Mesenchymal stem cell (in vitro differentiated cells and primary cell): ENCODE measurements at regions not wholly inside any gene's neighbourhood (a gene's known extent, or its start where the extent isn't known, plus 50 kb on each side); places are given as distances from the start of the nearest gene placed in this dataset.
A peak's percentile ranks its signal among the peaks of the same experiment; 100 is the strongest.

ENCODE experiments used
- DNase-seq: peaks from one replicate; pipeline ENCODE4 v3.0.0-alpha.2; 2013
- H2AFZ ChIP-seq: one replicate; pipeline ENCODE4 v1.6.1; 2013; ENCODE audit warnings: low read depth, mild to moderate bottlenecking, control low read depth, inconsistent platforms, low read length, moderate library complexity
- H2AK5ac ChIP-seq: 2 replicates; pipeline ENCODE4 v1.6.1; 2013; ENCODE audit warnings: low read length, moderate library complexity, mild to moderate bottlenecking, inconsistent platforms; ENCODE audit not compliant: severe bottlenecking
- H2BK120ac ChIP-seq: one replicate; pipeline ENCODE4 v1.6.1; 2013; ENCODE audit warnings: low read depth, mild to moderate bottlenecking, inconsistent platforms, low read length, moderate library complexity
- H2BK12ac ChIP-seq, 2 experiments: one replicate each; pipeline ENCODE4 v1.6.1; 2013; ENCODE audit warnings: inconsistent platforms in 2 of 2, low read length in 2 of 2, mild to moderate bottlenecking in 2 of 2, moderate library complexity in 2 of 2, control low read depth in 1 of 2
- H2BK15ac ChIP-seq: one replicate; pipeline ENCODE4 v1.6.1; 2013; ENCODE audit warnings: mild to moderate bottlenecking, low read depth, inconsistent platforms; ENCODE audit not compliant: poor library complexity, severe bottlenecking
- H2BK5ac ChIP-seq: 2 replicates; pipeline ENCODE4 v1.6.1; 2013; ENCODE audit warnings: low read depth, mild to moderate bottlenecking, low read length, control low read depth, inconsistent platforms; ENCODE audit not compliant: poor library complexity, severe bottlenecking
- H3K14ac ChIP-seq, 2 experiments: one replicate each; pipeline ENCODE4 v1.6.1; 2013; ENCODE audit warnings: inconsistent platforms in 2 of 2, low read length in 2 of 2, control low read depth in 1 of 2, mild to moderate bottlenecking in 1 of 2, moderate library complexity in 1 of 2
- H3K18ac ChIP-seq, 2 experiments: one replicate each; pipeline ENCODE4 v1.6.1; 2013; ENCODE audit warnings: inconsistent platforms in 2 of 2, low read length in 2 of 2, control low read depth in 1 of 2, low read depth in 1 of 2, mild to moderate bottlenecking in 1 of 2
- H3K23ac ChIP-seq, 2 experiments: one replicate each; pipeline ENCODE4 v1.6.1; 2013; ENCODE audit warnings: inconsistent platforms in 2 of 2, low read length in 2 of 2, mild to moderate bottlenecking in 2 of 2, moderate library complexity in 2 of 2, control low read depth in 1 of 2
- H3K27ac ChIP-seq: 2 replicates; pipeline ENCODE4 v1.5.1; 2013; ENCODE audit warnings: mild to moderate bottlenecking, moderate library complexity, low read length, control low read depth, inconsistent platforms; ENCODE audit not compliant: poor library complexity, severe bottlenecking
- H3K27me3 ChIP-seq, 2 experiments: 2 replicates each; pipeline versions ENCODE4 v1.6.1 to v1.7.0; 2013; ENCODE audit warnings: low read length in 2 of 2, mild to moderate bottlenecking in 2 of 2, moderate library complexity in 2 of 2, control low read depth in 1 of 2, inconsistent platforms in 1 of 2; ENCODE audit not compliant: control insufficient read depth in 1 of 2, insufficient read depth in 1 of 2
- H3K36me3 ChIP-seq, 2 experiments: 2 replicates each; pipeline versions ENCODE4 v1.6.1 to v1.7.0; 2013; ENCODE audit warnings: low read length in 2 of 2, control low read depth in 1 of 2, inconsistent platforms in 1 of 2, low read depth in 1 of 2, mild to moderate bottlenecking in 1 of 2; ENCODE audit not compliant: insufficient read depth in 2 of 2, control insufficient read depth in 1 of 2
- H3K4ac ChIP-seq, 2 experiments: one replicate each; pipeline ENCODE4 v1.6.1; 2013; ENCODE audit warnings: inconsistent platforms in 2 of 2, low read length in 2 of 2, mild to moderate bottlenecking in 2 of 2, moderate library complexity in 2 of 2, control low read depth in 1 of 2, low read depth in 1 of 2
- H3K4me1 ChIP-seq: 2 replicates; pipeline ENCODE4 v1.6.1; 2013; ENCODE audit warnings: low read depth, low read length, control low read depth; ENCODE audit not compliant: control insufficient read depth, insufficient read depth
- H3K4me2 ChIP-seq: 2 replicates; pipeline ENCODE4 v1.6.1; 2013; ENCODE audit warnings: low read length, mild to moderate bottlenecking, inconsistent platforms; ENCODE audit not compliant: poor library complexity, severe bottlenecking
- H3K4me3 ChIP-seq, 2 experiments: 2 replicates each; pipeline versions ENCODE4 v1.5.1 to v1.7.0; 2013; ENCODE audit warnings: low read length in 2 of 2, mild to moderate bottlenecking in 2 of 2, control low read depth in 1 of 2, low read depth in 1 of 2; ENCODE audit not compliant: insufficient read depth in 1 of 2
- H3K79me1 ChIP-seq: replicated peaks from 2 replicates; pipeline ENCODE4 v1.6.1; 2013; ENCODE audit warnings: mild to moderate bottlenecking, control low read depth, low read length, inconsistent platforms; ENCODE audit not compliant: poor library complexity, severe bottlenecking
- H3K9ac ChIP-seq: 2 replicates; pipeline ENCODE4 v1.7.0; 2013; ENCODE audit warnings: mild to moderate bottlenecking, low read length, moderate library complexity
- H3K9me3 ChIP-seq: 2 replicates; pipeline ENCODE4 v1.7.0; 2013; ENCODE audit warnings: mild to moderate bottlenecking, low read length; ENCODE audit not compliant: control insufficient read depth
- H4K8ac ChIP-seq: one replicate; pipeline ENCODE4 v1.6.1; 2013; ENCODE audit warnings: inconsistent platforms, mild to moderate bottlenecking, low read length, moderate library complexity
- H4K91ac ChIP-seq: one replicate; pipeline ENCODE4 v1.6.1; 2013; ENCODE audit warnings: mild to moderate bottlenecking, low read length, inconsistent platforms
- WGBS: methylation state at CpG from one replicate; pipeline ENCODE4 v1.1.7; 2013; ENCODE audit warnings: mixed read lengths; 5-methylcytosine and 5-hydroxymethylcytosine counted together

- Histone ChIP-seq H2AFZ (no peak overlapping the region), H3K4me2 (peak overlapping the region; percentile 38), H3K9me3 (no peaks in the 10 kb centered on the region), H2BK15ac (no peak overlapping the region), H2BK5ac (no peak overlapping the region), H2AK5ac (no peak overlapping the region), H3K36me3 (no peaks in the 10 kb centered on the region), H2BK12ac (no peak overlapping the region), H3K9ac (no peak overlapping the region), H3K4me3 (no peak overlapping the region), H3K27me3 (no peaks in the 10 kb centered on the region), H4K91ac (no peak overlapping the region), H3K23ac (no peak overlapping the region), H4K8ac (no peak overlapping the region), H3K4ac (no peak overlapping the region), H3K4me1 (peaks cover 2% of the 10 kb centered on the region), H2BK120ac (no peak overlapping the region), H3K14ac (no peak overlapping the region), H3K27ac (peak overlapping the region; percentile 33), H3K18ac (no peak overlapping the region), H3K79me1 (no peaks in the 10 kb centered on the region)
- WGBS = 20% methylated on average over 12 of the region's 14 CpGs
- DNase-seq = peak; percentile 47
Measured at GRCh38 chr13:103282571-103283450, 216.6 kb upstream of the SLC10A2 start.

DNA sequence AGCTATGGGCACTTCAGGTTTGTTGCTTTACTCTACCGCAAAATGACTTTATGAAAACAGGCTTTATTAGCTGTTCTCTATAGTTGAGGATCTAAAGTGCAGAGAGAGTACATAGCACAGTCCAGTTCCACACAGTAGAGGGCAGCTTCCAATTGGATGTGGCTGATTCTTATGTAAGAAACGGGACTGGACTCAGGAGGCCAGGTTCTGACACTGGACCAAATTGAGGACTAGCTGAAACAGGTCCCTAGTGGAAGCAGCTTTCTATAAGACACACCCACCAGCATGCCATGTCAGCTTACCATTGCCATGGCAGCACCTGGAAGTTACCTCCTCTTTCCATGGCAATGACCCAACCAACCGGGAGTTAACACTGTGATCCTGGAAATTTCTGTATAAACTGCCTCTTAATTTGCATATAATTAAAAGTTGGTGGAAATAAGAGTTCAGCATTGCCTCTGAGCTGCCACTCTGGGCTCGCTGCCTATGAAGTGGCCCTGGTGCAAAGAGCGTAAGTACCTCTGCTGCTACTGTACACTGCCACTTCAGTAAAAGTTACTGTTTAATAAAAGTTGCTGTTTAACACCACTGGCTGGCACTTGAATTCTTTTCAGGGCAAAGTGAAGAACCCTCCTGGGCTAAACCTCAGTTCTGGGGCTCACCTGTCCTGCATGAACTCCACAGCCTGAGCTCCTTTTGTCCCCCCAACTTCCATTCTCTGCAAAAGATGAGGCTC lies 211.9 kb upstream of the SLC10A2 start:
- Histone ChIP-seq H3K27me3 (no peaks in the 10 kb centered on the region), H3K4me1 (peaks cover 2% of the 10 kb centered on the region), H2AFZ (no peak overlapping the region), H4K8ac (no peak overlapping the region), H4K91ac (no peak overlapping the region), H2AK5ac (no peak overlapping the region), H3K27ac (no peak overlapping the region), H3K36me3 (no peaks in the 10 kb centered on the region), H3K4ac (no peak overlapping the region), H3K79me1 (no peaks in the 10 kb centered on the region), H2BK15ac (no peak overlapping the region), H3K4me2 (no peak overlapping the region), H2BK120ac (no peak overlapping the region), H3K9me3 (no peaks in the 10 kb centered on the region), H3K14ac (no peak overlapping the region), H3K9ac (no peak overlapping the region), H2BK12ac (no peak overlapping the region), H3K18ac (no peak overlapping the region), H2BK5ac (no peak overlapping the region), H3K4me3 (no peak overlapping the region), H3K23ac (no peak overlapping the region)
- DNase-seq = no peak
- WGBS = 72% methylated on average over 4 of the region's 5 CpGs

- DNase-seq = no peak
Measured at GRCh38 chr13:103276775-103277498, 210.7 kb upstream of the SLC10A2 start.

GRCh38 chr13:103275722-103276121 lies 209.5 kb upstream of the SLC10A2 start:
- H3K36me3 ChIP-seq = no peaks in the 10 kb centered on the region
- no peaks in the 10 kb centered on the region for H3K79me1 ChIP-seq
- no peak overlapping the region for H3K27ac ChIP-seq
- H3K18ac ChIP-seq = no peak overlapping the region
- H3K9me3 ChIP-seq = no peaks in the 10 kb centered on the region
- no peak overlapping the region for H4K91ac ChIP-seq
- no peak overlapping the region for H3K14ac ChIP-seq
- no peaks in the 10 kb centered on the region for H3K4me1 ChIP-seq
- 88% methylated on average over 2 of the region's 4 CpGs for WGBS
- H4K8ac ChIP-seq = no peak overlapping the region
- H2AFZ ChIP-seq = no peak overlapping the region
- no peak overlapping the region for H2BK5ac ChIP-seq
- H3K4me3 ChIP-seq = no peak overlapping the region
- no peak overlapping the region for H3K23ac ChIP-seq
- no peak for DNase-seq
- H3K4ac ChIP-seq = no peak overlapping the region
- H3K4me2 ChIP-seq = no peak overlapping the region
- no peak overlapping the region for H2BK12ac ChIP-seq
- H3K9ac ChIP-seq = no peak overlapping the region
- H2BK15ac ChIP-seq = no peak overlapping the region
- no peak overlapping the region for H2BK120ac ChIP-seq
- no peaks in the 10 kb centered on the region for H3K27me3 ChIP-seq
- H2AK5ac ChIP-seq = no peak overlapping the region

More at GRCh38 chr13:103276775-103277498, 210.7 kb upstream of the SLC10A2 start:
- no peak overlapping the region for H2AK5ac ChIP-seq
- no peak overlapping the region for H3K27ac ChIP-seq
- WGBS = 94% methylated on average over 4 of the region's 8 CpGs
- H3K14ac ChIP-seq = no peak overlapping the region
- no peaks in the 10 kb centered on the region for H3K79me1 ChIP-seq
- H2AFZ ChIP-seq = no peak overlapping the region
- H2BK15ac ChIP-seq = no peak overlapping the region
- H3K23ac ChIP-seq = no peak overlapping the region
- H3K4ac ChIP-seq = no peak overlapping the region
- H3K36me3 ChIP-seq = no peaks in the 10 kb centered on the region
- no peak overlapping the region for H3K18ac ChIP-seq
- no peaks in the 10 kb centered on the region for H3K27me3 ChIP-seq
- no peak overlapping the region for H3K4me3 ChIP-seq
- no peak overlapping the region for H2BK5ac ChIP-seq
- H3K4me1 ChIP-seq = peaks cover 2% of the 10 kb centered on the region
- no peak overlapping the region for H2BK120ac ChIP-seq
- H3K9ac ChIP-seq = no peak overlapping the region
- no peaks in the 10 kb centered on the region for H3K9me3 ChIP-seq
- H3K4me2 ChIP-seq = no peak overlapping the region
- no peak overlapping the region for H4K91ac ChIP-seq
- no peak overlapping the region for H2BK12ac ChIP-seq
- no peak overlapping the region for H4K8ac ChIP-seq
